HG02970 (cell line): ENCODE measurements at regions not wholly inside any gene's neighbourhood (a gene's known extent, or its start where the extent isn't known, plus 50 kb on each side); places are given as distances from the start of the nearest gene placed in this dataset.
"Not testable (repeated sequence)": the region's sequence is repeated elsewhere in the genome, so short reads cannot be mapped to it uniquely, and the experiment has no call there.

Source experiments
- ATAC-seq: cut with Tn5 transposase; IDR thresholded peaks from one replicate; pipeline ENCODE4 v1.9.1; 2021; ENCODE audit warnings: mild to moderate bottlenecking, moderate library complexity, moderate number of reproducible peaks; ENCODE audit not compliant: unreplicated experiment, low FRiP score

GRCh38 chr4:19197838-19198237 is 1053.9 kb upstream of the SLIT2 start:
- not testable (repeated sequence) for ATAC-seq

- no peak for ATAC-seq
Observed at GRCh38 chr4:19195696-19196095, 1056.0 kb upstream of the SLIT2 start.

GRCh38 chr4:19194672-19195071 is 1057.0 kb upstream of the SLIT2 start:
- ATAC-seq: no peak

GRCh38 chr4:19193274-19193981 is 1058.3 kb upstream of the SLIT2 start:
- no peak for ATAC-seq

GRCh38 chr4:19191979-19192650 is 1059.6 kb upstream of the SLIT2 start:
- no peak for ATAC-seq

GRCh38 chr4:19187691-19188090 is 1064.0 kb upstream of the SLIT2 start:
- ATAC-seq: no peak

- ATAC-seq: no peak
Observed at GRCh38 chr4:19187096-19187495, 1064.6 kb upstream of the SLIT2 start.

GRCh38 chr4:19181631-19182030 is 1070.1 kb upstream of the SLIT2 start:
- not testable (repeated sequence) for ATAC-seq

- no peak for ATAC-seq
Observed at GRCh38 chr4:19178835-19179234, 1072.9 kb upstream of the SLIT2 start.

- no peak for ATAC-seq
Observed at GRCh38 chr4:19177616-19178015, 1074.1 kb upstream of the SLIT2 start.

GRCh38 chr4:19171832-19172231 is 1079.9 kb upstream of the SLIT2 start:
- ATAC-seq: no peak

- no peak for ATAC-seq
Observed at GRCh38 chr4:19167311-19167710, 1084.4 kb upstream of the SLIT2 start.

- ATAC-seq: no peak
Observed at GRCh38 chr4:19164334-19164733, 1087.4 kb upstream of the SLIT2 start.

- ATAC-seq: no peak
Observed at GRCh38 chr4:19159874-19160273, 1091.8 kb upstream of the SLIT2 start.

GRCh38 chr4:19158107-19158809 is 1093.4 kb upstream of the SLIT2 start:
- ATAC-seq: no peak

- no peak for ATAC-seq
Observed at GRCh38 chr4:19156786-19157185, 1094.9 kb upstream of the SLIT2 start.

- no peak for ATAC-seq
Observed at GRCh38 chr4:19155568-19155967, 1096.1 kb upstream of the SLIT2 start.

- not testable (repeated sequence) for ATAC-seq
Observed at GRCh38 chr4:19154267-19154666, 1097.4 kb upstream of the SLIT2 start.

GRCh38 chr4:19152264-19152663 is 1099.4 kb upstream of the SLIT2 start:
- no peak for ATAC-seq

- ATAC-seq: no peak
Observed at GRCh38 chr4:19151684-19152083, 1100.0 kb upstream of the SLIT2 start.

- ATAC-seq: no peak
Observed at GRCh38 chr4:19146038-19146437, 1105.7 kb upstream of the SLIT2 start.
